WTC11 (cell line): ENCODE measurements at regions not wholly inside any gene's neighbourhood (a gene's known extent, or its start where the extent isn't known, plus 50 kb on each side); places are given as distances from the start of the nearest gene placed in this dataset.

Experiments
- CTCF ChIP-seq: fragments of 200-600 bp; IDR thresholded peaks from 2 replicates; pipeline ENCODE4 v1.8.0; 2022; ENCODE audit warnings: antibody characterized with exemption
- E2F1 ChIP-seq: sonication (generic); formaldehyde crosslinking; IDR thresholded peaks from 2 replicates; pipeline ENCODE4 v1.8.0; 2022; ENCODE audit warnings: mild to moderate bottlenecking, missing genetic modification reagents
- ETV6 ChIP-seq: sonication (generic); formaldehyde crosslinking; IDR thresholded peaks from 2 replicates; pipeline ENCODE4 v1.8.1; 2022; ENCODE audit warnings: mild to moderate bottlenecking, missing genetic modification reagents
- HMGA2 ChIP-seq: fragments of 250-450 bp; sonication (Bioruptor Pico); IDR thresholded peaks from 2 replicates; pipeline ENCODE4 v1.4.0; 2021; ENCODE audit warnings: mild to moderate bottlenecking, moderate library complexity
- NFATC4 ChIP-seq: fragments of 250-450 bp; sonication (Bioruptor Pico); IDR thresholded peaks from 2 replicates; pipeline ENCODE4 v1.9.0; 2021; ENCODE audit warnings: mild to moderate bottlenecking
- USF2 ChIP-seq: sonication (generic); formaldehyde crosslinking; IDR thresholded peaks from 2 replicates; pipeline ENCODE4 v1.8.1; 2023; ENCODE audit warnings: mild to moderate bottlenecking, missing genetic modification reagents, moderate library complexity

GRCh38 chr1:208413006-208413405 is 168.8 kb upstream of the PLXNA2 start:
- TF ChIP-seq HMGA2 (CRISPR knock-in tag) (no peak), CTCF (no peak), ETV6 (no peak), NFATC4 (CRISPR knock-in tag) (no peak), E2F1 (CRISPR knock-in tag) (no peak), USF2 (no peak)
